ENCODE measurements at regions not wholly inside any gene's neighbourhood (a gene's known extent, or its start where the extent isn't known, plus 50 kb on each side); places are given as distances from the start of the nearest gene placed in this dataset.

DNA sequence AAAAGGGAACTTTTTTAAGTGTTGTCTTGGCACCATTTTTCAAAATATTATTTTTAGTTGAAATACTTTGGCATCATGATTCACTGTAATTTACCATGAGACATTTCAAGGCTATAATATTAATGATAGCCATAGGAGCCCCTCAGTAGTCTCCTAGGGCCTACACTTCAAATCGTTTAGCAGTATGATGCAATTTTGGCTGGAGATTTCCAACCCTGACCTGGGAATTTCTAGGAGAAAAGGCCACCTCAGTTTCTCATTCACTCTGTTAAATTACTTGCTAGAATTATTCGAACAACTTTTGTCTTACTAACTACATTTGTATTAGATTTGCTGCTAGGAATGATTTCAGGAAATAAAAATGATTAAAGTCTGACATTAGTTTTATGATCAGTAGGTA is 1610.9 kb upstream of the RAG2 start:
- Histone ChIP-seq H3K4me1 (ENCODE audit: control insufficient read depth, insufficient read depth, low read length) (no peaks in the 10 kb centered on the region), H3K27ac (ENCODE audit: control insufficient read depth, insufficient read depth) (no peak overlapping the region), H3K9ac (ENCODE audit: control insufficient read depth, insufficient read depth, low read length) (no peak overlapping the region), H3K4me3 (no peak overlapping the region), H3K79me2 (ENCODE audit: control insufficient read depth, insufficient read depth, low read length) (no peaks in the 10 kb centered on the region), H3K27me3 (replicated peaks in 1 of 2; ENCODE audit: control insufficient read depth in 2 of 2, insufficient read depth in 2 of 2, low read length in 1 of 2) (no peaks in the 10 kb centered on the region), H4K20me1 (ENCODE audit: control insufficient read depth, insufficient read depth) (no peaks in the 10 kb centered on the region), H2AFZ (ENCODE audit: control insufficient read depth, low read depth, low read length) (no peak overlapping the region), H3K9me3 (replicated peaks; ENCODE audit: control insufficient read depth, insufficient read depth, low read length) (no peaks in the 10 kb centered on the region), H3K36me3 (ENCODE audit: control insufficient read depth in 2 of 2, insufficient read depth in 2 of 2, low read length in 1 of 2) (no peaks in the 10 kb centered on the region), H3K4me2 (ENCODE audit: control insufficient read depth, insufficient read depth) (no peak overlapping the region)
- FAIRE-seq: no peak
- no TSS peak for BruUV-seq (replicated peaks)
- SMC1A ChIA-PET (ENCODE audit: uncharacterized antibody, unreplicated experiment): no interaction called here
- WGBS (ENCODE audit: insufficient coverage, insufficient replicate concordance, low lambda C conversion rate, missing lambda C conversion rate): 7% methylated on average over 2 of the region's 2 CpGs
- ATAC-seq: no peak
- intact Hi-C loops (cut with micrococcal nuclease; ENCODE audit: unreplicated experiment): no loop called here
- CTCF ChIA-PET: no interaction called here
- TF ChIP-seq, protein P1, sequence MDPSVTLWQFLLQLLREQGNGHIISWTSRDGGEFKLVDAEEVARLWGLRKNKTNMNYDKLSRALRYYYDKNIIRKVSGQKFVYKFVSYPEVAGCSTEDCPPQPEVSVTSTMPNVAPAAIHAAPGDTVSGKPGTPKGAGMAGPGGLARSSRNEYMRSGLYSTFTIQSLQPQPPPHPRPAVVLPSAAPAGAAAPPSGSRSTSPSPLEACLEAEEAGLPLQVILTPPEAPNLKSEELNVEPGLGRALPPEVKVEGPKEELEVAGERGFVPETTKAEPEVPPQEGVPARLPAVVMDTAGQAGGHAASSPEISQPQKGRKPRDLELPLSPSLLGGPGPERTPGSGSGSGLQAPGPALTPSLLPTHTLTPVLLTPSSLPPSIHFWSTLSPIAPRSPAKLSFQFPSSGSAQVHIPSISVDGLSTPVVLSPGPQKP (IDR thresholded peaks at IDR 0.05; ENCODE audit: low read depth, low read length): no peak
- TF ChIP-seq TARDBP (IDR thresholded peaks at IDR 0.05; ENCODE audit: borderline replicate concordance): no peak
- no peak for TF ChIP-seq ETV6 (conservative IDR thresholded peaks at IDR 0.05 in 1 of 2, IDR thresholded peaks at IDR 0.05 in 1 of 2; ENCODE audit: borderline replicate concordance in 1 of 2, low read depth in 1 of 2)
- TF ChIP-seq ZNF384 (IDR thresholded peaks at IDR 0.05; ENCODE audit: borderline replicate concordance, low read depth, low read length): no peak
- TF ChIP-seq, protein P2, sequence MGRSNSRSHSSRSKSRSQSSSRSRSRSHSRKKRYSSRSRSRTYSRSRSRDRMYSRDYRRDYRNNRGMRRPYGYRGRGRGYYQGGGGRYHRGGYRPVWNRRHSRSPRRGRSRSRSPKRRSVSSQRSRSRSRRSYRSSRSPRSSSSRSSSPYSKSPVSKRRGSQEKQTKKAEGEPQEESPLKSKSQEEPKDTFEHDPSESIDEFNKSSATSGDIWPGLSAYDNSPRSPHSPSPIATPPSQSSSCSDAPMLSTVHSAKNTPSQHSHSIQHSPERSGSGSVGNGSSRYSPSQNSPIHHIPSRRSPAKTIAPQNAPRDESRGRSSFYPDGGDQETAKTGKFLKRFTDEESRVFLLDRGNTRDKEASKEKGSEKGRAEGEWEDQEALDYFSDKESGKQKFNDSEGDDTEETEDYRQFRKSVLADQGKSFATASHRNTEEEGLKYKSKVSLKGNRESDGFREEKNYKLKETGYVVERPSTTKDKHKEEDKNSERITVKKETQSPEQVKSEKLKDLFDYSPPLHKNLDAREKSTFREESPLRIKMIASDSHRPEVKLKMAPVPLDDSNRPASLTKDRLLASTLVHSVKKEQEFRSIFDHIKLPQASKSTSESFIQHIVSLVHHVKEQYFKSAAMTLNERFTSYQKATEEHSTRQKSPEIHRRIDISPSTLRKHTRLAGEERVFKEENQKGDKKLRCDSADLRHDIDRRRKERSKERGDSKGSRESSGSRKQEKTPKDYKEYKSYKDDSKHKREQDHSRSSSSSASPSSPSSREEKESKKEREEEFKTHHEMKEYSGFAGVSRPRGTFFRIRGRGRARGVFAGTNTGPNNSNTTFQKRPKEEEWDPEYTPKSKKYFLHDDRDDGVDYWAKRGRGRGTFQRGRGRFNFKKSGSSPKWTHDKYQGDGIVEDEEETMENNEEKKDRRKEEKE (IDR thresholded peaks at IDR 0.05): no peak
- no peak for TF ChIP-seq TCF7 (IDR thresholded peaks at IDR 0.05; ENCODE audit: borderline replicate concordance)
- no peak for TF ChIP-seq WRNIP1 (IDR thresholded peaks at IDR 0.05; ENCODE audit: borderline replicate concordance, low read depth, low read length)
- TF ChIP-seq, protein P3, sequence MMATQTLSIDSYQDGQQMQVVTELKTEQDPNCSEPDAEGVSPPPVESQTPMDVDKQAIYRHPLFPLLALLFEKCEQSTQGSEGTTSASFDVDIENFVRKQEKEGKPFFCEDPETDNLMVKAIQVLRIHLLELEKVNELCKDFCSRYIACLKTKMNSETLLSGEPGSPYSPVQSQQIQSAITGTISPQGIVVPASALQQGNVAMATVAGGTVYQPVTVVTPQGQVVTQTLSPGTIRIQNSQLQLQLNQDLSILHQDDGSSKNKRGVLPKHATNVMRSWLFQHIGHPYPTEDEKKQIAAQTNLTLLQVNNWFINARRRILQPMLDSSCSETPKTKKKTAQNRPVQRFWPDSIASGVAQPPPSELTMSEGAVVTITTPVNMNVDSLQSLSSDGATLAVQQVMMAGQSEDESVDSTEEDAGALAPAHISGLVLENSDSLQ (IDR thresholded peaks at IDR 0.05): no peak
- TF ChIP-seq, protein P4, sequence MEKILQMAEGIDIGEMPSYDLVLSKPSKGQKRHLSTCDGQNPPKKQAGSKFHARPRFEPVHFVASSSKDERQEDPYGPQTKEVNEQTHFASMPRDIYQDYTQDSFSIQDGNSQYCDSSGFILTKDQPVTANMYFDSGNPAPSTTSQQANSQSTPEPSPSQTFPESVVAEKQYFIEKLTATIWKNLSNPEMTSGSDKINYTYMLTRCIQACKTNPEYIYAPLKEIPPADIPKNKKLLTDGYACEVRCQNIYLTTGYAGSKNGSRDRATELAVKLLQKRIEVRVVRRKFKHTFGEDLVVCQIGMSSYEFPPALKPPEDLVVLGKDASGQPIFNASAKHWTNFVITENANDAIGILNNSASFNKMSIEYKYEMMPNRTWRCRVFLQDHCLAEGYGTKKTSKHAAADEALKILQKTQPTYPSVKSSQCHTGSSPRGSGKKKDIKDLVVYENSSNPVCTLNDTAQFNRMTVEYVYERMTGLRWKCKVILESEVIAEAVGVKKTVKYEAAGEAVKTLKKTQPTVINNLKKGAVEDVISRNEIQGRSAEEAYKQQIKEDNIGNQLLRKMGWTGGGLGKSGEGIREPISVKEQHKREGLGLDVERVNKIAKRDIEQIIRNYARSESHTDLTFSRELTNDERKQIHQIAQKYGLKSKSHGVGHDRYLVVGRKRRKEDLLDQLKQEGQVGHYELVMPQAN (conservative IDR thresholded peaks at IDR 0.05): no peak
- no peak for TF ChIP-seq FOXK2 (IDR thresholded peaks at IDR 0.05)
- TF ChIP-seq, protein P5, sequence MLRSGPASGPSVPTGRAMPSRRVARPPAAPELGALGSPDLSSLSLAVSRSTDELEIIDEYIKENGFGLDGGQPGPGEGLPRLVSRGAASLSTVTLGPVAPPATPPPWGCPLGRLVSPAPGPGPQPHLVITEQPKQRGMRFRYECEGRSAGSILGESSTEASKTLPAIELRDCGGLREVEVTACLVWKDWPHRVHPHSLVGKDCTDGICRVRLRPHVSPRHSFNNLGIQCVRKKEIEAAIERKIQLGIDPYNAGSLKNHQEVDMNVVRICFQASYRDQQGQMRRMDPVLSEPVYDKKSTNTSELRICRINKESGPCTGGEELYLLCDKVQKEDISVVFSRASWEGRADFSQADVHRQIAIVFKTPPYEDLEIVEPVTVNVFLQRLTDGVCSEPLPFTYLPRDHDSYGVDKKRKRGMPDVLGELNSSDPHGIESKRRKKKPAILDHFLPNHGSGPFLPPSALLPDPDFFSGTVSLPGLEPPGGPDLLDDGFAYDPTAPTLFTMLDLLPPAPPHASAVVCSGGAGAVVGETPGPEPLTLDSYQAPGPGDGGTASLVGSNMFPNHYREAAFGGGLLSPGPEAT (IDR thresholded peaks at IDR 0.05; ENCODE audit: low read depth): no peak
- TF ChIP-seq ZNF274 (IDR thresholded peaks at IDR 0.05; ENCODE audit: insufficient read depth, insufficient read length): no peak
- TF ChIP-seq RCOR1 (conservative IDR thresholded peaks at IDR 0.05; ENCODE audit: low read depth, low read length): no peak
- TF ChIP-seq POU2F2 (IDR thresholded peaks at IDR 0.05; ENCODE audit: borderline replicate concordance, low read depth, low read length): no peak
- no peak for TF ChIP-seq MXI1 (IDR thresholded peaks at IDR 0.05; ENCODE audit: low read depth, low read length)
- DNase-seq (ENCODE audit: low read depth, low spot score): no peak
- POLR2A ChIA-PET: no interaction called here
- in situ Hi-C loops (cut with MboI): no loop called here
- RAD21 ChIA-PET (ENCODE audit: unreplicated experiment): no interaction called here

All from GM12878 (cell line).